SH-SY5Y (cell line): ENCODE measurements at regions not wholly inside any gene's neighbourhood (a gene's known extent, or its start where the extent isn't known, plus 50 kb on each side); places are given as distances from the start of the nearest gene placed in this dataset.

ENCODE experiments used
- GATA2 ChIP-seq: IDR thresholded peaks from 2 replicates; pipeline ENCODE4 v1.6.1; 2011; ENCODE audit warnings: mild to moderate bottlenecking, low read depth, low read length
- GATA3 ChIP-seq: IDR thresholded peaks from 2 replicates; pipeline ENCODE4 v1.6.1; 2011; ENCODE audit warnings: low read depth, mild to moderate bottlenecking, low read length, moderate library complexity

DNA sequence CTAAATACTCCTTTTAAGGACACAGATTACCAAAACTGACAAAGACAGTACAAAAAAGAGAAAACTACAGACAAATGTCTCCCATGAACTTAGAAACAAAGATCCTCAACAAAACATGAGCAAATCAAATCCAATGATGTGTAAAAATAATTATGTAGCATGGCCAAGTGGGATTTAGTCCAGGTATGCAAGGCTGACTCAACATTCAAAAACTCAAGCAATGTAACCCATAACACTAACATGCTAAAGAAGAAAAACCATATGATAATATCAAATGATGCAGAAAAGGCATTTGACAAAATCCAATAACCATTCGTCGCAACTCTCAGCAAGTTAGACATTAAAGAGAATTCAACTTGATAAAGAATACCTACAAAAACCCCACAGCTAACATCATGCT lies 239.0 kb upstream of the KLHL29 start:
- TF ChIP-seq GATA3 (no peak), GATA2 (no peak)
